Activated CD4-positive, alpha-beta T cell treated with anti-CD3 and anti-CD28 coated beads, Interleukin-2, amount 10 ng/mL, durations not matched to agents 24 days and 14 days (primary cell): ENCODE measurements at regions not wholly inside any gene's neighbourhood (a gene's known extent, or its start where the extent isn't known, plus 50 kb on each side); places are given as distances from the start of the nearest gene placed in this dataset.

Experiments
- DNase-seq: peaks from one replicate; pipeline ENCODE4 v3.0.0; 2022
- H3K27ac Mint-ChIP-seq: one replicate; pipeline ENCODE4 v1.8.0; 2022; ENCODE audit warnings: mild to moderate bottlenecking, mixed read lengths
- H3K27me3 Mint-ChIP-seq: one replicate; pipeline ENCODE4 v1.8.0; 2022; ENCODE audit warnings: mixed read lengths
- H3K36me3 Mint-ChIP-seq: one replicate; pipeline ENCODE4 v1.8.0; 2022; ENCODE audit warnings: low read depth, mild to moderate bottlenecking, mixed read lengths
- H3K4me1 Mint-ChIP-seq: one replicate; pipeline ENCODE4 v1.8.0; 2021; ENCODE audit warnings: mixed read lengths
- H3K4me3 Mint-ChIP-seq: one replicate; pipeline ENCODE4 v1.8.0; 2022; ENCODE audit warnings: mild to moderate bottlenecking, moderate library complexity, mixed read lengths
- H3K9me3 Mint-ChIP-seq: one replicate; pipeline ENCODE4 v1.8.0; 2021; ENCODE audit warnings: mixed read lengths
- intact Hi-C: fragments of 100-400 bp; cut with micrococcal nuclease; formaldehyde crosslinking; loops from one replicate; pipeline ENCODE4 v1.15.1; 2023

DNA sequence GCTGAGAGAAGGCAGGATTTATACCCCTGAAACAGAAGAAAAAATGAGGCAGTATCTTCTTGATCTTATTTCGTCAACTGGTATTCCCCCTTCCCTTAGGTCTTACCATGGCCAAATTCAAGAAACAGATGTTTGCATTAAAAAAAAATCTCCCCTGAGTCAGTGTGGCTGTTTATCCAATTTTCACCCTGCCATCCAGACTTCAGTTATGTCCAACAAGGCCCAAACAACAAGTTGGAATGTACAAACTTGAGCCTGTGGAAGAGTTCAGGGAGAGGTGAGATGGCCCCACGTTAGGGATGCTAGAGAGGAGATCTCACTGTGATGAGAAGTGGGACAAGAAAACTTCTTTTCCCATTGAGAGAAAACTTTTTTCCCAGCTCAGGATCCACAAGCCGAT, 147.2 kb upstream of the PROX1 start:
- intact Hi-C loops, result no loop called here
- Mint-ChIP-seq H3K4me1 (no peaks in the 10 kb centered on the region), H3K4me3 (no peak overlapping the region)

GRCh38 chr1:213844632-213845031, 143.1 kb upstream of the PROX1 start:
- DNase-seq, result no peak
- Mint-ChIP-seq H3K27ac (no peak overlapping the region), H3K36me3 (no peaks in the 10 kb centered on the region), H3K4me3 (no peak overlapping the region), H3K4me1 (no peaks in the 10 kb centered on the region), H3K9me3 (no peaks in the 10 kb centered on the region), H3K27me3 (peaks cover 2% of the 10 kb centered on the region)
- intact Hi-C loops, result no loop called here

More for the DNA sequence above, 147.2 kb upstream of the PROX1 start:
- Mint-ChIP-seq H3K27me3 (peaks cover 2% of the 10 kb centered on the region), H3K9me3 (no peaks in the 10 kb centered on the region), H3K36me3 (no peaks in the 10 kb centered on the region), H3K27ac (no peak overlapping the region)
- no peak for DNase-seq

- Mint-ChIP-seq H3K36me3 (no peaks in the 10 kb centered on the region), H3K4me1 (no peaks in the 10 kb centered on the region), H3K4me3 (no peak overlapping the region), H3K9me3 (no peaks in the 10 kb centered on the region), H3K27ac (no peak overlapping the region), H3K27me3 (no peaks in the 10 kb centered on the region)
- DNase-seq, result peak; percentile 56
- intact Hi-C loops, result no loop called here
Measured at GRCh38 chr1:213852107-213852506, 135.7 kb upstream of the PROX1 start.

- Mint-ChIP-seq H3K36me3 (no peaks in the 10 kb centered on the region), H3K4me3 (no peak overlapping the region), H3K4me1 (no peaks in the 10 kb centered on the region), H3K27ac (no peak overlapping the region), H3K9me3 (no peaks in the 10 kb centered on the region), H3K27me3 (no peaks in the 10 kb centered on the region)
- intact Hi-C loops, result no loop called here
- no peak for DNase-seq
Measured at GRCh38 chr1:213858581-213858980, 129.2 kb upstream of the PROX1 start.

DNA sequence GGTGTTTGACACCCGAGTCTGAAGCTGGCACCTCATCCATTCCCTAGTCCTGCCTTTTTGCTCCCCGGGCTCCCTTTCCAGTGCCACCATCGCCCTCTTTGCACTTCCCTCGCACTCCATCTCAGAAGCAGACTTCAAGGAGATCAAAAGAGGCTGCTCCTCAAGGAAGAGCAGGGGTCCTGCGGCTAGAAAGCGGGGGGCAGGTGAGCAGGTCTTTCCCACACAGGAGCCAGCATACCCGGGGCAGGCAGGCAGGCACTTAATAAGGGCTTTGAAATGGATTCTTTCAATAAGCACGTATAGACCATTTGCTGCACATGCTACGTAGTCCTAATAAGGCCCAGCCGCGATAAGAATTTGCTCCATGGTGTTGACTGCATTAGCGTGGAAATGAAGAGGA, 125.9 kb upstream of the PROX1 start:
- H3K27me3 Mint-ChIP-seq, result no peaks in the 10 kb centered on the region
- no peak for DNase-seq
- H3K9me3 Mint-ChIP-seq, result no peaks in the 10 kb centered on the region
- intact Hi-C loops, result no loop called here
- no peaks in the 10 kb centered on the region for H3K36me3 Mint-ChIP-seq
- H3K4me1 Mint-ChIP-seq, result no peaks in the 10 kb centered on the region
- no peak overlapping the region for H3K27ac Mint-ChIP-seq
- H3K4me3 Mint-ChIP-seq, result no peak overlapping the region

DNA sequence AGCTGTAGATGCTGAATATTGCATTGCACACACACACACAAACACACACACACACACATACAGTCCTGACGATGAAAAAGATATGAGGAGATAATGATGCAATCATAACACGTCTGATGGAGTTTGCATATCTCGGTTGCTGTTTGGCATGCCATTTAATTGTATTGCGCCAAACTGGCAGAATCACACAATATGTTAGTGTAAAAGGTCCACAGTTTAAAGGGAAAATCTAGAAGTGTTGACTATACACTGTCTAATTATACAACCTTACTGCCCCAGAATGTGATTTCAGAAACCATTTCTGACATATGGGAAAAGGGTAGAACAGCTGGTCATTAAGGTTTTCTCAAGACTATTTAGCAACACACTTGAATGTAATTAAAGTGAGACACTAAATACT, 123.7 kb upstream of the PROX1 start:
- Mint-ChIP-seq H3K9me3 (no peaks in the 10 kb centered on the region), H3K4me1 (no peaks in the 10 kb centered on the region), H3K4me3 (no peak overlapping the region), H3K27ac (no peak overlapping the region), H3K27me3 (no peaks in the 10 kb centered on the region), H3K36me3 (no peaks in the 10 kb centered on the region)
- intact Hi-C loops, result no loop called here
- no peak for DNase-seq

GRCh38 chr1:213868482-213868881, 119.3 kb upstream of the PROX1 start:
- intact Hi-C loops, result no loop called here
- peaks cover 6% of the 10 kb centered on the region for H3K9me3 Mint-ChIP-seq
- no peak for DNase-seq
- no peaks in the 10 kb centered on the region for H3K27me3 Mint-ChIP-seq
- H3K4me3 Mint-ChIP-seq, result no peak overlapping the region
- no peaks in the 10 kb centered on the region for H3K36me3 Mint-ChIP-seq
- no peak overlapping the region for H3K27ac Mint-ChIP-seq
- no peaks in the 10 kb centered on the region for H3K4me1 Mint-ChIP-seq

GRCh38 chr1:213871179-213871578, 116.6 kb upstream of the PROX1 start:
- Mint-ChIP-seq H3K27me3 (no peaks in the 10 kb centered on the region), H3K36me3 (no peaks in the 10 kb centered on the region), H3K27ac (no peak overlapping the region), H3K4me1 (no peaks in the 10 kb centered on the region), H3K4me3 (no peak overlapping the region), H3K9me3 (peaks cover 6% of the 10 kb centered on the region)
- no peak for DNase-seq
- intact Hi-C loops, result no loop called here

- Mint-ChIP-seq H3K27ac (no peak overlapping the region), H3K4me1 (no peaks in the 10 kb centered on the region), H3K27me3 (no peaks in the 10 kb centered on the region), H3K9me3 (peaks cover 4% of the 10 kb centered on the region), H3K36me3 (no peaks in the 10 kb centered on the region), H3K4me3 (no peak overlapping the region)
- intact Hi-C loops, result no loop called here
- DNase-seq, result no peak
Measured at GRCh38 chr1:213874789-213875188, 113.0 kb upstream of the PROX1 start.

GRCh38 chr1:213876531-213876930, 111.2 kb upstream of the PROX1 start:
- H3K36me3 Mint-ChIP-seq, result no peaks in the 10 kb centered on the region
- DNase-seq, result no peak
- H3K4me3 Mint-ChIP-seq, result no peak overlapping the region
- no peak overlapping the region for H3K27ac Mint-ChIP-seq
- no peaks in the 10 kb centered on the region for H3K27me3 Mint-ChIP-seq
- no peaks in the 10 kb centered on the region for H3K9me3 Mint-ChIP-seq
- H3K4me1 Mint-ChIP-seq, result no peaks in the 10 kb centered on the region
- intact Hi-C loops, result no loop called here

DNA sequence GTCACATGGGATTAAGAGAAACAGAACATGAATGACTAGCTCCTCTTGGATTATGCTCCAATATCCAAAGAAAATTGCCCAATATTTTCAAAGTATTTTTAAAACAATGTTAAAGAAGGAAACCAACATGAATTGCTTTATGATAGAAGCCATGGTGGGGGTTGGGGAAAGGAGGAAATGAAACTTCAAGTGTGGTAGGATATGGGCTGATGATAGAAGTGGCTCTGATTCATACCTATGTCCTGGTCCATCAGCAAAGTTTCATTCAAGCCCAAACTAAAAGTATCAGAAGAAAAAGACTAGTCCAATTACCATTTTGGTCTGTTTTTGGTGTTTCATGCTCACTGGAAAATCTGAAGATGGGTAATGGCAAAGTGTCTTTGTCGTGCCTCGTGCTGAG, 104.2 kb upstream of the PROX1 start:
- intact Hi-C loops, result no loop called here
- DNase-seq, result no peak
- Mint-ChIP-seq H3K9me3 (no peaks in the 10 kb centered on the region), H3K27me3 (no peaks in the 10 kb centered on the region), H3K4me3 (no peak overlapping the region), H3K36me3 (no peaks in the 10 kb centered on the region), H3K4me1 (no peaks in the 10 kb centered on the region), H3K27ac (no peak overlapping the region)

DNA sequence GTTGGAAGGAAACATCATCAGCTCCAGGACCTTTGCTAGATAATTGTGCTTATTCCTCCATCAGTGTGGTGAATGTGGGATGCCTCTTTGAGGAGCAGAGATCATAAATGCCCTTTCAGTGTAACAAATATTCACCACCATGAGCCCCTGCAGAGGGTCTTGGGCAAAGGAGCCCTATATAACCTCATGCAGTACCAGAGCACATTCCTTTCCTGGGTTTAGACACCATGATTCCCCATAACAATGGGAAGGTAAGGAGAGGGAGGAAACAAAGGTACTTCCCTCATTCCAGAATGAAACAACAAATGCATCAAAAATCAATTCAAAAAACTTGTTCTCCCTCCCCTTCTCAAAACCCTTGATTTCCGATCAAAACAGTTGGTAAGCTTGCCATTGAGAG, 103.4 kb upstream of the PROX1 start:
- no peak for DNase-seq
- Mint-ChIP-seq H3K9me3 (no peaks in the 10 kb centered on the region), H3K4me3 (no peak overlapping the region), H3K36me3 (no peaks in the 10 kb centered on the region), H3K27ac (no peak overlapping the region), H3K27me3 (no peaks in the 10 kb centered on the region), H3K4me1 (no peaks in the 10 kb centered on the region)
- intact Hi-C loops, result no loop called here

- H3K9me3 Mint-ChIP-seq, result no peaks in the 10 kb centered on the region
- no peaks in the 10 kb centered on the region for H3K4me1 Mint-ChIP-seq
- no peak for DNase-seq
- intact Hi-C loops, result no loop called here
- no peak overlapping the region for H3K27ac Mint-ChIP-seq
- no peaks in the 10 kb centered on the region for H3K36me3 Mint-ChIP-seq
- H3K27me3 Mint-ChIP-seq, result no peaks in the 10 kb centered on the region
- H3K4me3 Mint-ChIP-seq, result no peak overlapping the region
Measured at GRCh38 chr1:213884942-213885341, 102.8 kb upstream of the PROX1 start.

DNA sequence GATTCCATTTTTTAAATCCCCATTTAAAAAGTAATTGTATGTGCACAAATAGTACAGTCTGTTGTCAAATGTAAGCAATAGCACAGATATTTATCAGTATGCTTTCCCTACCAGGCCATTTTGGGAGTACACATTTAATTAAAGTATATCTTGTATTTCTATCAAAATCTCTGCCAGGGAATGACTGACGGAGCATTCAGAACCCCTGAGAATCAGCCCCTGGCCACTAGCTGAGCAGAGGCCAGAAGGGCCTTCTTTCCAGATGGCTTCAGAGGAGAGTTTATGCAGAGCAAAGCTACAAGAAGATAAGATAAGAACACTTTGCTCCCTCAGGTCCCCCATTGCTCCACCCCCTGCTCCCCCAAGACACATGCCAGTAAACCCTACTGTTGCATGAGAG, 99.9 kb upstream of the PROX1 start:
- no peaks in the 10 kb centered on the region for H3K36me3 Mint-ChIP-seq
- no peaks in the 10 kb centered on the region for H3K4me1 Mint-ChIP-seq
- no peaks in the 10 kb centered on the region for H3K27me3 Mint-ChIP-seq
- H3K9me3 Mint-ChIP-seq, result no peaks in the 10 kb centered on the region
- H3K27ac Mint-ChIP-seq, result no peak overlapping the region
- no peak for DNase-seq
- H3K4me3 Mint-ChIP-seq, result no peak overlapping the region
- intact Hi-C loops, result no loop called here

DNA sequence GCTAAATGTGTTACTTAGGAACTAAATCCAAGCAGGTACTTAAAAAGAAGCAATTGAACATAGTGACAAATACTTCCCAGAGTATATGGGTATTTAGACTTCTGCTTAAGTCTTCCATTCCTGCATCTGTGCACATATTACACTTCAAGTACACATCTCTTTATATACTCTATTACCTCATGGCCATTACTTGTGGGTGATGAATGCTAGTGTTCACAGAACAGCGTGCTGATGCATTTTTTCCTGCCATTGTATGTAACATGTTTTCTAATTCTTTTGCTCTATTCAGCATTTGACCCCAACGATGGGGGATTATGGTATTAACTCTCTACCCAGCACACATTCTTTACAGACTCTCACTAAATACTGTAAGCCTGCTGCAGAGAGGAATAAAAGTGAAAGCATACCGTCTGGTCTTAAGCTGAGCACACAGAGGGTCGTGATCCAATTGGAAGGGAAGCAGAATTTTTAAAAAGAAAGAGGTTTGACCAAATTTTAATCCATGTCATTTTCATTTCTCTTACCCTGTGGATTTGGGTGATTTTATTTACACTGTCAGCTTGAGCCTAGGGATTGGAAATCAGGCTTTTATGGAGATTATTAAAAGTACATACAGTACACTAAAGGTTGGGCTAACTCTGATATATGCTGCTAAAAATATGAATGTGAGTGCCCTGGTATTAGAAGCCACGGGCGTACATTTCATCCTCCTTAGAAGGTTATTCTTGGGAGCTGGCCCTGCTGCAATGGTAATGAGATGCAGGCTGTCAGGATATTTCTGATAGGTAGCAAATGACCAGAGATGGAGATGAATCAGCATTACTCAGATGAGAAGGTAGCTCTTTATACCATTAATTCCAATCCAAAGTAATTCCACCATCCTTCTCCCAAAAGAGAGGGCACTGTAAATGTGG, 95.5 kb upstream of the PROX1 start:
- H3K27ac Mint-ChIP-seq, result no peak overlapping the region
- H3K9me3 Mint-ChIP-seq, result no peaks in the 10 kb centered on the region
- H3K27me3 Mint-ChIP-seq, result no peaks in the 10 kb centered on the region
- no peak for DNase-seq
- H3K36me3 Mint-ChIP-seq, result no peaks in the 10 kb centered on the region
- intact Hi-C loops, result no loop called here
- no peak overlapping the region for H3K4me3 Mint-ChIP-seq
- no peaks in the 10 kb centered on the region for H3K4me1 Mint-ChIP-seq
